ENCODE measurements at regions not wholly inside any gene's neighbourhood (a gene's known extent, or its start where the extent isn't known, plus 50 kb on each side); places are given as distances from the start of the nearest gene placed in this dataset.

- Mint-ChIP-seq H3K27ac (no peak overlapping the region), H3K27me3 (ENCODE audit: low read depth in 2 of 2) (no peaks in the 10 kb centered on the region), H3K4me3 (no peak overlapping the region), H3K9me3 (peaks cover 16 to 21% of the 10 kb centered on the region in 2 donors), H3K36me3 (no peaks in the 10 kb centered on the region), H3K4me1 (no peaks in the 10 kb centered on the region)
- peaks cover 2% of the 10 kb centered on the region for H3K9me3 ChIP-seq (ENCODE audit: control insufficient read depth, insufficient read depth, low read length)
- intact Hi-C loops (cut with micrococcal nuclease): no loop called here
- 59% methylated on average over 1 of the region's 1 CpG for WGBS (ENCODE audit: insufficient coverage)
- H3K4me3 ChIP-seq (ENCODE audit: low read length): no peak overlapping the region
- DNase-seq (no peak), ATAC-seq (no peak)
- H3K36me3 ChIP-seq (ENCODE audit: control insufficient read depth, insufficient read depth, low read length): no peaks in the 10 kb centered on the region
- no peaks in the 10 kb centered on the region for H3K27me3 ChIP-seq (ENCODE audit: control insufficient read depth, insufficient read depth, low read length)
- TF ChIP-seq CTCF (IDR thresholded peaks at IDR 0.05): no peak
- H3K4me1 ChIP-seq (ENCODE audit: control insufficient read depth, insufficient read depth, low read length): no peaks in the 10 kb centered on the region
- no peak overlapping the region for H3K27ac ChIP-seq (ENCODE audit: low read length)
Measured at GRCh38 chr16:76108460-76108859, 168.7 kb upstream of the CNTNAP4 start.

DNA sequence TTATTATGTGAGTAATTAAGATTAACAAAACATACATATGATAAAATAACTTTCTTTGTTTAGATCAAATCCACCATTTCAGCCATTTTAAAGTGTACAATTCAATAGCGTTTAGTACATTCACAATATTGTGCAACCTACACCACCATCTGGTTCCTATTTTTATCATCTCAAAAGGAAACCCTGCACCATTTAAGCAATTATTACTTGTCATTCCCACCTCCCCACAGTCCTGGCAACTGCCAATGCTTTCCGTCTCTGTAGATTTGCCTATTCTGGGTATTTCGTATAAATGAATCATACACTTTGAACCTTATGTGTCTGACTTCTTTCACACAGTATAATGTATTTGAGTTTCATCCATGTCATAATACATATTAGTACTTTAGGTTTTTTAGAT, 162.5 kb upstream of the CNTNAP4 start:
- Mint-ChIP-seq H3K36me3 (no peaks in the 10 kb centered on the region), H3K9me3 (peaks cover 16 to 29% of the 10 kb centered on the region in 2 donors), H3K27me3 (ENCODE audit: low read depth in 2 of 2) (no peaks in the 10 kb centered on the region), H3K27ac (no peak overlapping the region), H3K4me1 (no peaks in the 10 kb centered on the region), H3K4me3 (no peak overlapping the region)
- no peak for ATAC-seq
- Histone ChIP-seq H3K27ac (ENCODE audit: low read length) (no peak overlapping the region), H3K27me3 (ENCODE audit: control insufficient read depth, insufficient read depth, low read length) (no peaks in the 10 kb centered on the region), H3K4me1 (ENCODE audit: control insufficient read depth, insufficient read depth, low read length) (no peaks in the 10 kb centered on the region), H3K4me3 (ENCODE audit: low read length) (no peak overlapping the region), H3K36me3 (ENCODE audit: control insufficient read depth, insufficient read depth, low read length) (no peaks in the 10 kb centered on the region), H3K9me3 (ENCODE audit: control insufficient read depth, insufficient read depth, low read length) (no peaks in the 10 kb centered on the region)
- 58% methylated on average over 3 of the region's 3 CpGs for WGBS (ENCODE audit: insufficient coverage)
- no peak for DNase-seq
- intact Hi-C loops (cut with micrococcal nuclease): no loop called here
- no peak for TF ChIP-seq CTCF (IDR thresholded peaks at IDR 0.05)

- Histone ChIP-seq H3K36me3 (ENCODE audit: control insufficient read depth, insufficient read depth, low read length) (no peaks in the 10 kb centered on the region), H3K4me1 (ENCODE audit: control insufficient read depth, insufficient read depth, low read length) (no peaks in the 10 kb centered on the region), H3K4me3 (ENCODE audit: low read length) (no peak overlapping the region), H3K27me3 (ENCODE audit: control insufficient read depth, insufficient read depth, low read length) (no peaks in the 10 kb centered on the region), H3K9me3 (ENCODE audit: control insufficient read depth, insufficient read depth, low read length) (no peaks in the 10 kb centered on the region), H3K27ac (ENCODE audit: low read length) (no peak overlapping the region)
- no peak for DNase-seq
- Mint-ChIP-seq H3K9me3 (peaks cover 13 to 36% of the 10 kb centered on the region in 2 donors), H3K36me3 (no peaks in the 10 kb centered on the region), H3K4me1 (no peaks in the 10 kb centered on the region), H3K27me3 (ENCODE audit: low read depth in 2 of 2) (no peaks in the 10 kb centered on the region), H3K4me3 (no peak overlapping the region), H3K27ac (no peak overlapping the region)
- intact Hi-C loops (cut with micrococcal nuclease): no loop called here
- no peak for TF ChIP-seq CTCF (IDR thresholded peaks at IDR 0.05)
- WGBS (ENCODE audit: insufficient coverage): 83% methylated on average over 1 of the region's 1 CpG
- ATAC-seq: no peak
Measured at GRCh38 chr16:76118344-76118743, 158.9 kb upstream of the CNTNAP4 start.

DNA sequence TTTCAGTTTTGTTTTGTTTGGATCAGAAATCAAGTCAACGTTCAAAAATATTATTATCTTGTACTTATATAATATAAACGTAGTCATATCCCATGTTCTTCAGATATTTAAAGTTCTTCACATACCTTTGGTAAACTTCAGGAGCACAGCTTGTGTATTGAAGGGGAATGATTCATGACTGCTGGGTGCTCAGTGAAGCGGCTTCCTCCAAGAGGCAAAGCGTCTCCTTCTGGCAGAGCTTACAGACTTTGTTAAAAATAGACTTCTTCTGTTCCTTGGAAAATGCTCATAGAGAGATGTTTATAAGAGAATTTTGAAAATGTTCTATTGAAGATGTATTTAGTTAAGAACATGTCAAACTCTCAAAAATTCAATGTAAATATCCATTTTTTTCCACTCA, 155.6 kb upstream of the CNTNAP4 start:
- H3K27ac Mint-ChIP-seq: no peak overlapping the region
- peaks cover 12 to 27% of the 10 kb centered on the region in 2 donors for H3K9me3 Mint-ChIP-seq
- DNase-seq (no peak), ATAC-seq (no peak)
- Histone ChIP-seq H3K9me3 (ENCODE audit: control insufficient read depth, insufficient read depth, low read length) (peaks cover 2% of the 10 kb centered on the region), H3K4me3 (ENCODE audit: low read length) (no peak overlapping the region), H3K27ac (ENCODE audit: low read length) (no peak overlapping the region), H3K36me3 (ENCODE audit: control insufficient read depth, insufficient read depth, low read length) (no peaks in the 10 kb centered on the region), H3K27me3 (ENCODE audit: control insufficient read depth, insufficient read depth, low read length) (no peaks in the 10 kb centered on the region), H3K4me1 (ENCODE audit: control insufficient read depth, insufficient read depth, low read length) (no peaks in the 10 kb centered on the region)
- H3K36me3 Mint-ChIP-seq: no peaks in the 10 kb centered on the region
- 95% methylated on average over 2 of the region's 4 CpGs for WGBS (ENCODE audit: insufficient coverage)
- no peaks in the 10 kb centered on the region for H3K4me1 Mint-ChIP-seq
- H3K4me3 Mint-ChIP-seq: no peak overlapping the region
- no peaks in the 10 kb centered on the region for H3K27me3 Mint-ChIP-seq (ENCODE audit: low read depth in 2 of 2)
- intact Hi-C loops (cut with micrococcal nuclease): no loop called here
- TF ChIP-seq CTCF (IDR thresholded peaks at IDR 0.05): no peak

All from natural killer cell (primary cell).